GM23338 (cell line): ENCODE measurements at regions not wholly inside any gene's neighbourhood (a gene's known extent, or its start where the extent isn't known, plus 50 kb on each side); places are given as distances from the start of the nearest gene placed in this dataset.

Experiments
- ATAC-seq: fragments of 200-7000 bp; cut with Tn5 transposase; 3 replicates; pipeline ENCODE4 v1.9.1; 2020
- DNase-seq: peaks from one replicate; pipeline ENCODE4 v3.0.0-alpha.2; 2015; ENCODE audit warnings: low spot score
- H2AFZ ChIP-seq: fragments of 200-600 bp; sonication (generic); 2 replicates; pipeline ENCODE4 v1.8.0; 2016; ENCODE audit warnings: antibody characterized with exemption, mild to moderate bottlenecking, moderate library complexity
- H3F3A ChIP-seq: fragments of 200-600 bp; sonication (generic); replicated peaks from 2 replicates; pipeline ENCODE4 v1.8.0; 2017; ENCODE audit warnings: antibody characterized with exemption, mixed run types, low read depth
- H3K27ac ChIP-seq: fragments of 200-600 bp; sonication (generic); 2 replicates; pipeline ENCODE4 v1.6.1; 2016; ENCODE audit warnings: low read depth
- H3K27me3 ChIP-seq: fragments of 200-600 bp; sonication (generic); 2 replicates; pipeline ENCODE4 v1.8.0; 2016; ENCODE audit warnings: mild to moderate bottlenecking, mixed run types, moderate library complexity; ENCODE audit not compliant: insufficient read depth
- H3K36me3 ChIP-seq: fragments of 200-600 bp; sonication (generic); 2 replicates; pipeline ENCODE4 v1.8.0; 2016; ENCODE audit warnings: mild to moderate bottlenecking; ENCODE audit not compliant: insufficient read depth
- H3K4me1 ChIP-seq: fragments of 200-600 bp; sonication (generic); 2 replicates; pipeline ENCODE4 v1.8.0; 2016; ENCODE audit warnings: mild to moderate bottlenecking, moderate library complexity; ENCODE audit not compliant: insufficient read depth
- H3K4me2 ChIP-seq: fragments of 200-600 bp; sonication (generic); 2 replicates; pipeline ENCODE4 v1.7.1; 2017; ENCODE audit warnings: mixed run types
- H3K4me3 ChIP-seq: fragments of 200-600 bp; sonication (generic); 2 replicates; pipeline ENCODE4 v1.6.1; 2016; ENCODE audit warnings: mixed run types
- H3K79me2 ChIP-seq: fragments of 200-600 bp; sonication (generic); replicated peaks from 2 replicates; pipeline ENCODE4 v1.8.0; 2017; ENCODE audit warnings: mild to moderate bottlenecking; ENCODE audit not compliant: insufficient read depth
- H3K9me2 ChIP-seq: fragments of 200-600 bp; sonication (generic); 2 replicates; pipeline ENCODE4 v1.8.0; 2017; ENCODE audit not compliant: insufficient read depth
- H4K20me1 ChIP-seq: fragments of 200-600 bp; sonication (generic); replicated peaks from 2 replicates; pipeline ENCODE4 v1.8.0; 2017; ENCODE audit warnings: mild to moderate bottlenecking; ENCODE audit not compliant: insufficient read depth
- H3K27ac Mint-ChIP-seq: 2 replicates; pipeline ENCODE4 v1.8.0; 2020; ENCODE audit warnings: inconsistent platforms, mild to moderate bottlenecking, moderate library complexity, mixed read lengths
- H3K27me3 Mint-ChIP-seq: 3 replicates; pipeline ENCODE4 v1.8.0; 2022; ENCODE audit warnings: low read depth, mild to moderate bottlenecking, moderate library complexity, mixed read lengths, inconsistent platforms; ENCODE audit not compliant: insufficient read depth, poor library complexity
- H3K36me3 Mint-ChIP-seq: 3 replicates; pipeline ENCODE4 v1.8.0; 2021; ENCODE audit warnings: low read depth, mild to moderate bottlenecking, inconsistent platforms, moderate library complexity, mixed read lengths
- H3K4me1 Mint-ChIP-seq: 3 replicates; pipeline ENCODE4 v1.8.0; 2020; ENCODE audit warnings: mild to moderate bottlenecking, inconsistent platforms, mixed read lengths
- H3K4me3 Mint-ChIP-seq: 3 replicates; pipeline ENCODE4 v1.8.0; 2021; ENCODE audit warnings: moderate library complexity, mild to moderate bottlenecking, inconsistent platforms, mixed read lengths
- H3K9me3 Mint-ChIP-seq: 3 replicates; pipeline ENCODE4 v1.8.0; 2020; ENCODE audit warnings: moderate library complexity, mild to moderate bottlenecking, inconsistent platforms, mixed read lengths
- CREB1 ChIP-seq: fragments of 250-450 bp; sonication (Bioruptor Pico); IDR thresholded peaks from 2 replicates; pipeline ENCODE4 v1.5.0; 2020; ENCODE audit warnings: low read depth, mild to moderate bottlenecking, moderate library complexity
- EZH2 ChIP-seq: fragments of 200-600 bp; sonication (generic); IDR thresholded peaks from one replicate; pipeline ENCODE4 v1.8.0; 2017; ENCODE audit warnings: antibody characterized with exemption, mild to moderate bottlenecking, low read depth; ENCODE audit not compliant: unreplicated experiment
- NANOG ChIP-seq: IDR thresholded peaks from 2 replicates; pipeline ENCODE4 v1.6.1; 2016; ENCODE audit warnings: antibody characterized with exemption, borderline replicate concordance
- STAT1 ChIP-seq: IDR thresholded peaks from one replicate; pipeline ENCODE4 v1.6.1; 2016; ENCODE audit warnings: antibody characterized with exemption; ENCODE audit not compliant: unreplicated experiment
- ZNF462 ChIP-seq: fragments of 250-450 bp; sonication (Bioruptor Pico); IDR thresholded peaks from 2 replicates; pipeline ENCODE4 v1.5.0; 2020; ENCODE audit warnings: mild to moderate bottlenecking, moderate library complexity
- TF ChIP-seq, protein P1 (sequence below): IDR thresholded peaks from one replicate; pipeline ENCODE4 v1.6.1; 2018; ENCODE audit warnings: antibody characterized with exemption; ENCODE audit not compliant: unreplicated experiment
- TF ChIP-seq, protein P2 (sequence below), 2 experiments: fragments of 200-600 bp in 1 of 2; sonication (generic) in 1 of 2; conservative IDR thresholded peaks; 2 replicates each; pipeline versions ENCODE4 v1.5.1 to v1.6.1; 2016 to 2017; ENCODE audit warnings: antibody characterized with exemption in 2 of 2, low read depth in 2 of 2, mild to moderate bottlenecking in 2 of 2, moderate library complexity in 1 of 2

DNA sequence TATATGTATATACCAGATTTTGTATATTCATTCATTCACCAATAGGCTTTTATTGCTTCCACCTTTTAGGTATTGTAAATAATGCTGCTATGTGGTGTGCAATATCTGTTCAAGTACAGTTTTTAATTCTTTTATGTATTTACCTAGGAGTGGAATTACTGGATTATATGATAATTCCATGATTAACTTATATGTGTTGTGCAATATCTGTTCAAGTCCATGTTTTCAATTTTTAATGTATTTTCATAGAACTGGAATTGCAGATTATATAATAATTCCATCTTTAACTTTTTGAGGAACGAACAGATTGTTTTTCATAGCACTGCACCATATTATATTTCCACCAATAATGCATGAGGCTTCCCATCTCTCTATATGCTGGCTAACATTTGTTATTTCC is 50.6 kb upstream of the L3MBTL4 start:
- no peaks in the 10 kb centered on the region for H3K79me2 ChIP-seq
- no peaks in the 10 kb centered on the region for H3K36me3 ChIP-seq
- no peaks in the 10 kb centered on the region for H3F3A ChIP-seq
- H2AFZ ChIP-seq = no peak overlapping the region
- no peaks in the 10 kb centered on the region for H3K4me1 Mint-ChIP-seq
- no peaks in the 10 kb centered on the region for H3K9me3 Mint-ChIP-seq
- no peaks in the 10 kb centered on the region for H3K27me3 ChIP-seq
- no peaks in the 10 kb centered on the region for H4K20me1 ChIP-seq
- no peak for DNase-seq
- no peak overlapping the region for H3K27ac ChIP-seq
- TF ChIP-seq, protein P1, sequence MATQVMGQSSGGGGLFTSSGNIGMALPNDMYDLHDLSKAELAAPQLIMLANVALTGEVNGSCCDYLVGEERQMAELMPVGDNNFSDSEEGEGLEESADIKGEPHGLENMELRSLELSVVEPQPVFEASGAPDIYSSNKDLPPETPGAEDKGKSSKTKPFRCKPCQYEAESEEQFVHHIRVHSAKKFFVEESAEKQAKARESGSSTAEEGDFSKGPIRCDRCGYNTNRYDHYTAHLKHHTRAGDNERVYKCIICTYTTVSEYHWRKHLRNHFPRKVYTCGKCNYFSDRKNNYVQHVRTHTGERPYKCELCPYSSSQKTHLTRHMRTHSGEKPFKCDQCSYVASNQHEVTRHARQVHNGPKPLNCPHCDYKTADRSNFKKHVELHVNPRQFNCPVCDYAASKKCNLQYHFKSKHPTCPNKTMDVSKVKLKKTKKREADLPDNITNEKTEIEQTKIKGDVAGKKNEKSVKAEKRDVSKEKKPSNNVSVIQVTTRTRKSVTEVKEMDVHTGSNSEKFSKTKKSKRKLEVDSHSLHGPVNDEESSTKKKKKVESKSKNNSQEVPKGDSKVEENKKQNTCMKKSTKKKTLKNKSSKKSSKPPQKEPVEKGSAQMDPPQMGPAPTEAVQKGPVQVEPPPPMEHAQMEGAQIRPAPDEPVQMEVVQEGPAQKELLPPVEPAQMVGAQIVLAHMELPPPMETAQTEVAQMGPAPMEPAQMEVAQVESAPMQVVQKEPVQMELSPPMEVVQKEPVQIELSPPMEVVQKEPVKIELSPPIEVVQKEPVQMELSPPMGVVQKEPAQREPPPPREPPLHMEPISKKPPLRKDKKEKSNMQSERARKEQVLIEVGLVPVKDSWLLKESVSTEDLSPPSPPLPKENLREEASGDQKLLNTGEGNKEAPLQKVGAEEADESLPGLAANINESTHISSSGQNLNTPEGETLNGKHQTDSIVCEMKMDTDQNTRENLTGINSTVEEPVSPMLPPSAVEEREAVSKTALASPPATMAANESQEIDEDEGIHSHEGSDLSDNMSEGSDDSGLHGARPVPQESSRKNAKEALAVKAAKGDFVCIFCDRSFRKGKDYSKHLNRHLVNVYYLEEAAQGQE = no peak
- TF ChIP-seq EZH2 (no peak), CREB1 (CRISPR knock-in tag) (no peak), NANOG (no peak)
- H3K4me3 ChIP-seq = no peak overlapping the region
- H3K9me2 ChIP-seq = no peaks in the 10 kb centered on the region
- no peak overlapping the region for H3K27ac Mint-ChIP-seq
- H3K4me1 ChIP-seq = no peaks in the 10 kb centered on the region
- no peaks in the 10 kb centered on the region for H3K27me3 Mint-ChIP-seq
- H3K36me3 Mint-ChIP-seq = no peaks in the 10 kb centered on the region
- no peak for ATAC-seq
- no peak overlapping the region for H3K4me3 Mint-ChIP-seq
- no peak overlapping the region for H3K4me2 ChIP-seq

DNA sequence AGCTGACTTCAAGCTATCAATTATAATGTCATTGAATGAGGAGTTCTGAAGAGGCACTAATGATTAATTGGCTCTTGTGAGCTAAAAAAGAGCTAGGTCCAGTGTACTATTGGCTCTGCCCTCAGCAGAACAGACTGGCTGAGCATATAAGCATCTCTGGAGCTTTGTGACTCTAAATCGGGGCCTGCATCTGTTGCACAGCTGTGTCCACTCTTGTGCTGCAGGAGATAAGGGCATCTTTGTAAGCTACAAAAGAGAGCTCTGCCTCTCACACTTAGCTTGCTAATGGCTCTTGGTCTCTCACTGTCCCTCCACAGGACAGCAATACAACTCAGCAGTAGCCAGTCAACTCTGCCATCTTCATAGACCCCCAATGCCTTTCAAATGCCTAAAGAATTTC is 61.5 kb upstream of the L3MBTL4 start:
- Histone ChIP-seq H3K4me3 (no peak overlapping the region), H3K27ac (no peak overlapping the region), H2AFZ (no peak overlapping the region), H3F3A (no peaks in the 10 kb centered on the region), H3K4me2 (no peak overlapping the region), H3K27me3 (no peaks in the 10 kb centered on the region), H3K36me3 (no peaks in the 10 kb centered on the region), H4K20me1 (no peaks in the 10 kb centered on the region), H3K4me1 (no peaks in the 10 kb centered on the region), H3K79me2 (no peaks in the 10 kb centered on the region), H3K9me2 (peaks cover 4% of the 10 kb centered on the region; the same call in 1 of the 2 replicates)
- Mint-ChIP-seq H3K36me3 (no peaks in the 10 kb centered on the region), H3K4me1 (no peaks in the 10 kb centered on the region; the same call in 2 of the 3 replicates), H3K27ac (no peak overlapping the region), H3K27me3 (peaks cover 6% of the 10 kb centered on the region), H3K9me3 (no peaks in the 10 kb centered on the region), H3K4me3 (no peak overlapping the region)
- DNase-seq (no peak), ATAC-seq (no peak)
- TF ChIP-seq, protein P1 = no peak
- TF ChIP-seq ZNF462 (CRISPR knock-in tag) (no peak), STAT1 (no peak)
- TF ChIP-seq, protein P2, sequence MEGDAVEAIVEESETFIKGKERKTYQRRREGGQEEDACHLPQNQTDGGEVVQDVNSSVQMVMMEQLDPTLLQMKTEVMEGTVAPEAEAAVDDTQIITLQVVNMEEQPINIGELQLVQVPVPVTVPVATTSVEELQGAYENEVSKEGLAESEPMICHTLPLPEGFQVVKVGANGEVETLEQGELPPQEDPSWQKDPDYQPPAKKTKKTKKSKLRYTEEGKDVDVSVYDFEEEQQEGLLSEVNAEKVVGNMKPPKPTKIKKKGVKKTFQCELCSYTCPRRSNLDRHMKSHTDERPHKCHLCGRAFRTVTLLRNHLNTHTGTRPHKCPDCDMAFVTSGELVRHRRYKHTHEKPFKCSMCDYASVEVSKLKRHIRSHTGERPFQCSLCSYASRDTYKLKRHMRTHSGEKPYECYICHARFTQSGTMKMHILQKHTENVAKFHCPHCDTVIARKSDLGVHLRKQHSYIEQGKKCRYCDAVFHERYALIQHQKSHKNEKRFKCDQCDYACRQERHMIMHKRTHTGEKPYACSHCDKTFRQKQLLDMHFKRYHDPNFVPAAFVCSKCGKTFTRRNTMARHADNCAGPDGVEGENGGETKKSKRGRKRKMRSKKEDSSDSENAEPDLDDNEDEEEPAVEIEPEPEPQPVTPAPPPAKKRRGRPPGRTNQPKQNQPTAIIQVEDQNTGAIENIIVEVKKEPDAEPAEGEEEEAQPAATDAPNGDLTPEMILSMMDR (conservative IDR thresholded peaks at IDR 0.05; ENCODE audit: low read depth in 2 of 2) = no peak
